B cell (primary cell): ENCODE measurements at regions not wholly inside any gene's neighbourhood (a gene's known extent, or its start where the extent isn't known, plus 50 kb on each side); places are given as distances from the start of the nearest gene placed in this dataset.

Source experiments
- ATAC-seq: fragments of 200-7000 bp; cut with Tn5 transposase; one replicate; pipeline ENCODE4 v1.10.0; 2021; ENCODE audit warnings: low read depth, mild to moderate bottlenecking, moderate number of reproducible peaks, moderate library complexity
- CTCF ChIA-PET: fragments of 350-600 bp; sonication (Branson Sonifier 250); formaldehyde crosslinking; loops from one replicate; lab custom pipeline; 2021; ENCODE audit warnings: antibody characterized with exemption, inconsistent platforms; lab: Charles Lee
- POLR2A ChIA-PET: fragments of 350-600 bp; sonication (Branson Sonifier 250); formaldehyde crosslinking; loops from one replicate; lab custom pipeline; 2021; ENCODE audit warnings: antibody characterized with exemption; lab: Charles Lee
- DNase-seq: peaks from one replicate; pipeline ENCODE4 v3.0.0; 2013
- H2AFZ ChIP-seq: 2 replicates; pipeline ENCODE4 v1.6.1; 2012; ENCODE audit warnings: mild to moderate bottlenecking, low read depth, low read length; ENCODE audit not compliant: insufficient read depth, poor library complexity, severe bottlenecking
- H3K27ac ChIP-seq, 2 donors: 1 replicate in 1 of 2; 2 replicates in 1 of 2; pipeline ENCODE4 v1.5.1; 2012 to 2013; ENCODE audit warnings: low read length in 2 of 2, mild to moderate bottlenecking in 2 of 2, moderate library complexity in 1 of 2
- H3K27me3 ChIP-seq, 4 experiments: fragments of 200-600 bp in 1 of 4; sonication (generic) in 1 of 4; replicated peaks in 1 of 4; 1 replicate in 2 of 4; 2 replicates in 2 of 4; pipeline versions ENCODE4 v1.6.1 to v1.7.0; 2013 to 2016; ENCODE audit warnings: low read length in 3 of 4, mild to moderate bottlenecking in 2 of 4, mixed read lengths in 1 of 4, moderate library complexity in 1 of 4; ENCODE audit not compliant: insufficient read depth in 4 of 4, control insufficient read depth in 3 of 4; ENCODE audit errors: control extremely low read depth in 1 of 4
- H3K36me3 ChIP-seq, 2 experiments: replicated peaks in 1 of 2; 1 replicate in 1 of 2; 2 replicates in 1 of 2; pipeline versions ENCODE4 v1.6.1 to v1.7.1; 2013; ENCODE audit warnings: low read length in 1 of 2; ENCODE audit not compliant: insufficient read depth in 2 of 2, control insufficient read depth in 1 of 2; ENCODE audit errors: control extremely low read depth in 1 of 2, extremely low read depth in 1 of 2
- H3K4me1 ChIP-seq, 2 donors: fragments of 200-600 bp in 1 of 2; sonication (generic) in 1 of 2; 1 replicate in 1 of 2; 2 replicates in 1 of 2; pipeline versions ENCODE4 v1.5.1 to v1.6.1; 2013 to 2017; ENCODE audit warnings: low read length in 2 of 2; ENCODE audit not compliant: control insufficient read depth in 2 of 2, insufficient read depth in 2 of 2
- H3K4me2 ChIP-seq: replicated peaks from 2 replicates; pipeline ENCODE3; 2012; ENCODE audit warnings: mild to moderate bottlenecking, low read depth, low read length; ENCODE audit not compliant: poor library complexity, severe bottlenecking
- H3K4me3 ChIP-seq, 5 experiments: fragments of 200-600 bp in 1 of 5; sonication (generic) in 1 of 5; 1 replicate in 3 of 5; 2 replicates in 2 of 5; pipeline versions ENCODE4 v1.5.1 to v1.7.0; 2011 to 2016; ENCODE audit warnings: low read length in 4 of 5, mild to moderate bottlenecking in 4 of 5, low read depth in 2 of 5, control low read depth in 1 of 5, moderate library complexity in 1 of 5; ENCODE audit not compliant: insufficient read depth in 1 of 5; ENCODE audit errors: control extremely low read depth in 1 of 5, extremely low read depth in 1 of 5
- H3K79me2 ChIP-seq: fragments of 200-600 bp; sonication (generic); one replicate; pipeline ENCODE4 v1.6.0; 2016; ENCODE audit warnings: low read length; ENCODE audit not compliant: control insufficient read depth, insufficient read depth
- H3K9ac ChIP-seq: fragments of 200-600 bp; sonication (generic); 2 replicates; pipeline ENCODE4 v1.6.1; 2017; ENCODE audit warnings: mild to moderate bottlenecking, low read length, moderate library complexity
- H3K9me3 ChIP-seq, 3 donors: one replicate each; pipeline versions ENCODE4 v1.6.1 to v1.7.1; 2013; ENCODE audit warnings: low read length in 2 of 3; ENCODE audit not compliant: control insufficient read depth in 2 of 3, insufficient read depth in 1 of 3; ENCODE audit errors: control extremely low read depth in 1 of 3
- H4K20me1 ChIP-seq: 2 replicates; pipeline ENCODE4 v1.6.0; 2012; ENCODE audit warnings: mild to moderate bottlenecking, low read length; ENCODE audit not compliant: insufficient read depth, control insufficient read depth, poor library complexity, severe bottlenecking
- H3K27ac Mint-ChIP-seq: one replicate; pipeline ENCODE4 v1.8.0; 2021; ENCODE audit warnings: mixed read lengths
- H3K27me3 Mint-ChIP-seq: one replicate; pipeline ENCODE4 v1.8.0; 2021; ENCODE audit warnings: mixed read lengths
- H3K4me1 Mint-ChIP-seq: one replicate; pipeline ENCODE4 v1.8.0; 2021; ENCODE audit warnings: mixed read lengths
- H3K4me3 Mint-ChIP-seq: one replicate; pipeline ENCODE4 v1.8.0; 2021; ENCODE audit warnings: mixed read lengths
- H3K9me3 Mint-ChIP-seq: one replicate; pipeline ENCODE4 v1.8.0; 2022; ENCODE audit warnings: mixed read lengths; ENCODE audit not compliant: insufficient read depth
- CTCF ChIP-seq: fragments of 200-600 bp; IDR thresholded peaks from one replicate; pipeline ENCODE4 v1.8.0; 2022; ENCODE audit warnings: antibody characterized with exemption, mild to moderate bottlenecking
- EZH2 ChIP-seq: IDR thresholded peaks from 2 replicates; pipeline ENCODE4 v1.6.1; 2012; ENCODE audit warnings: borderline replicate concordance, low read depth, mild to moderate bottlenecking, moderate library complexity, low read length; ENCODE audit not compliant: insufficient read depth, poor library complexity, severe bottlenecking
- WGBS: methylation state at CpG from one replicate; pipeline ENCODE4 v1.1.5; 2013; ENCODE audit warnings: missing lambda C conversion rate; ENCODE audit not compliant: insufficient coverage; 5-methylcytosine and 5-hydroxymethylcytosine counted together
- intact Hi-C: fragments of 100-400 bp; cut with micrococcal nuclease; formaldehyde crosslinking; loops from one replicate; pipeline ENCODE4 v1.10.0; 2022

GRCh38 chr3:1855841-1856240 is 242.8 kb upstream of the CNTN4 start:
- POLR2A ChIA-PET, result no interaction called here
- no peak for TF ChIP-seq EZH2
- TF ChIP-seq CTCF, result no peak
- H4K20me1 ChIP-seq, result no peaks in the 10 kb centered on the region
- intact Hi-C loops, result no loop called here
- H3K9me3 ChIP-seq, result no peaks in the 10 kb centered on the region
- no peaks in the 10 kb centered on the region for H3K4me1 ChIP-seq
- no peaks in the 10 kb centered on the region for H3K9me3 Mint-ChIP-seq
- no peak overlapping the region for H3K4me3 ChIP-seq
- H3K79me2 ChIP-seq, result no peaks in the 10 kb centered on the region
- no peak overlapping the region for H3K4me2 ChIP-seq
- no peaks in the 10 kb centered on the region for H3K36me3 ChIP-seq
- CTCF ChIA-PET, result no interaction called here
- no peak overlapping the region for H2AFZ ChIP-seq
- ATAC-seq (no peak), DNase-seq (no peak)
- H3K27me3 ChIP-seq, result no peaks in the 10 kb centered on the region
- no peaks in the 10 kb centered on the region for H3K4me1 Mint-ChIP-seq
- no peak overlapping the region for H3K27ac Mint-ChIP-seq
- no peaks in the 10 kb centered on the region for H3K27me3 Mint-ChIP-seq
- no peak overlapping the region for H3K27ac ChIP-seq
- no CpG with 5 or more reads among the region's 3 CpGs for WGBS
- H3K9ac ChIP-seq, result no peak overlapping the region
- H3K4me3 Mint-ChIP-seq, result no peak overlapping the region

GRCh38 chr3:1870738-1871137 is 227.9 kb upstream of the CNTN4 start:
- TF ChIP-seq CTCF (no peak), EZH2 (no peak)
- no peak for DNase-seq
- CTCF ChIA-PET, result no interaction called here
- Histone ChIP-seq H3K27ac (no peak overlapping the region), H3K4me3 (no peak overlapping the region), H4K20me1 (no peaks in the 10 kb centered on the region), H3K79me2 (no peaks in the 10 kb centered on the region), H3K9me3 (no peaks in the 10 kb centered on the region), H3K4me2 (no peak overlapping the region), H3K27me3 (no peaks in the 10 kb centered on the region), H3K9ac (no peak overlapping the region), H2AFZ (no peak overlapping the region), H3K36me3 (no peaks in the 10 kb centered on the region), H3K4me1 (no peaks in the 10 kb centered on the region)
- ATAC-seq, result no peak
- Mint-ChIP-seq H3K27me3 (no peaks in the 10 kb centered on the region), H3K9me3 (peaks cover 10% of the 10 kb centered on the region), H3K27ac (no peak overlapping the region), H3K4me1 (no peaks in the 10 kb centered on the region), H3K4me3 (no peak overlapping the region)
- POLR2A ChIA-PET, result no interaction called here
- intact Hi-C loops, result no loop called here
- 93% methylated on average over 6 of the region's 7 CpGs for WGBS
